Activated CD4-positive, alpha-beta memory T cell treated with anti-CD3 and anti-CD28 coated beads for 36 hours (primary cell): ENCODE measurements at regions not wholly inside any gene's neighbourhood (a gene's known extent, or its start where the extent isn't known, plus 50 kb on each side); places are given as distances from the start of the nearest gene placed in this dataset.

Experiments used
- CTCF ChIA-PET: fragments of 350-600 bp; sonication (Branson Sonifier 250); formaldehyde crosslinking; loops from one replicate; lab custom pipeline; 2021; ENCODE audit warnings: antibody characterized with exemption, inconsistent platforms; lab: Charles Lee
- POLR2A ChIA-PET: fragments of 350-600 bp; sonication (Branson Sonifier 250); formaldehyde crosslinking; loops from one replicate; lab custom pipeline; 2021; ENCODE audit warnings: antibody characterized with exemption; lab: Charles Lee
- DNase-seq: peaks from one replicate; pipeline ENCODE4 v3.0.0-alpha.2; 2020
- H3K27ac Mint-ChIP-seq: one replicate; pipeline ENCODE4 v1.8.0; 2021; ENCODE audit warnings: mixed read lengths
- H3K27me3 Mint-ChIP-seq: one replicate; pipeline ENCODE4 v1.8.0; 2021; ENCODE audit warnings: mixed read lengths
- H3K36me3 Mint-ChIP-seq: one replicate; pipeline ENCODE4 v1.8.0; 2021; ENCODE audit warnings: mixed read lengths
- H3K4me1 Mint-ChIP-seq: one replicate; pipeline ENCODE4 v1.8.0; 2021; ENCODE audit warnings: low read depth, mixed read lengths
- H3K4me3 Mint-ChIP-seq: one replicate; pipeline ENCODE4 v1.8.0; 2021; ENCODE audit warnings: mild to moderate bottlenecking, mixed read lengths
- H3K9me3 Mint-ChIP-seq: one replicate; pipeline ENCODE4 v1.8.0; 2021; ENCODE audit warnings: mixed read lengths
- intact Hi-C: fragments of 100-400 bp; cut with micrococcal nuclease; formaldehyde crosslinking; loops from one replicate; pipeline ENCODE4 v1.15.1; 2023

- no peaks in the 10 kb centered on the region for H3K4me1 Mint-ChIP-seq
- CTCF ChIA-PET, result no interaction called here
- no peak overlapping the region for H3K27ac Mint-ChIP-seq
- no peak for DNase-seq
- peaks cover 35% of the 10 kb centered on the region for H3K9me3 Mint-ChIP-seq
- no peak overlapping the region for H3K4me3 Mint-ChIP-seq
- intact Hi-C loops, result no loop called here
- H3K27me3 Mint-ChIP-seq, result no peaks in the 10 kb centered on the region
- H3K36me3 Mint-ChIP-seq, result peaks cover 4% of the 10 kb centered on the region
- POLR2A ChIA-PET, result no interaction called here
Observed at GRCh38 chr15:49706805-49707204, 86.0 kb downstream of the DTWD1 start.

GRCh38 chr15:49707598-49707997 is 86.8 kb downstream of the DTWD1 start:
- intact Hi-C loops, result no loop called here
- ChIA-PET CTCF (no interaction called here), POLR2A (no interaction called here)
- H3K36me3 Mint-ChIP-seq, result peaks cover 4% of the 10 kb centered on the region
- no peak for DNase-seq
- H3K9me3 Mint-ChIP-seq, result peaks cover 35% of the 10 kb centered on the region
- no peaks in the 10 kb centered on the region for H3K4me1 Mint-ChIP-seq
- no peak overlapping the region for H3K27ac Mint-ChIP-seq
- no peaks in the 10 kb centered on the region for H3K27me3 Mint-ChIP-seq
- no peak overlapping the region for H3K4me3 Mint-ChIP-seq

GRCh38 chr15:49709646-49710214 is 88.9 kb downstream of the DTWD1 start:
- CTCF ChIA-PET, result no interaction called here
- H3K27ac Mint-ChIP-seq, result no peak overlapping the region
- POLR2A ChIA-PET, result no interaction called here
- peaks cover 4% of the 10 kb centered on the region for H3K36me3 Mint-ChIP-seq
- H3K9me3 Mint-ChIP-seq, result peaks cover 35% of the 10 kb centered on the region
- H3K4me3 Mint-ChIP-seq, result no peak overlapping the region
- no peaks in the 10 kb centered on the region for H3K4me1 Mint-ChIP-seq
- DNase-seq, result no peak
- H3K27me3 Mint-ChIP-seq, result peaks cover 2% of the 10 kb centered on the region
- intact Hi-C loops, result no loop called here

- H3K27ac Mint-ChIP-seq, result no peak overlapping the region
- H3K27me3 Mint-ChIP-seq, result peaks cover 2% of the 10 kb centered on the region
- H3K36me3 Mint-ChIP-seq, result peaks cover 4% of the 10 kb centered on the region
- peaks cover 35% of the 10 kb centered on the region for H3K9me3 Mint-ChIP-seq
- POLR2A ChIA-PET, result no interaction called here
- DNase-seq, result no peak
- no peak overlapping the region for H3K4me3 Mint-ChIP-seq
- no peaks in the 10 kb centered on the region for H3K4me1 Mint-ChIP-seq
- intact Hi-C loops, result no loop called here
- CTCF ChIA-PET, result no interaction called here
Observed at GRCh38 chr15:49712162-49712561, 91.3 kb downstream of the DTWD1 start.

GRCh38 chr15:49712846-49713450 is 92.1 kb downstream of the DTWD1 start:
- no peak for DNase-seq
- H3K9me3 Mint-ChIP-seq, result peaks cover 31% of the 10 kb centered on the region
- no peaks in the 10 kb centered on the region for H3K4me1 Mint-ChIP-seq
- CTCF ChIA-PET, result no interaction called here
- peaks cover 4% of the 10 kb centered on the region for H3K36me3 Mint-ChIP-seq
- intact Hi-C loops, result no loop called here
- H3K27me3 Mint-ChIP-seq, result peaks cover 2% of the 10 kb centered on the region
- H3K27ac Mint-ChIP-seq, result no peak overlapping the region
- POLR2A ChIA-PET, result no interaction called here
- no peak overlapping the region for H3K4me3 Mint-ChIP-seq

GRCh38 chr15:49715211-49715610 is 94.4 kb downstream of the DTWD1 start:
- DNase-seq, result no peak
- CTCF ChIA-PET, result no interaction called here
- POLR2A ChIA-PET, result no interaction called here
- Mint-ChIP-seq H3K36me3 (no peaks in the 10 kb centered on the region), H3K27ac (no peak overlapping the region), H3K4me3 (no peak overlapping the region), H3K9me3 (peaks cover 9% of the 10 kb centered on the region), H3K4me1 (no peaks in the 10 kb centered on the region), H3K27me3 (peaks cover 4% of the 10 kb centered on the region)
- intact Hi-C loops, result no loop called here

- ChIA-PET POLR2A (no interaction called here), CTCF (no interaction called here)
- Mint-ChIP-seq H3K36me3 (no peaks in the 10 kb centered on the region), H3K4me3 (no peak overlapping the region), H3K4me1 (no peaks in the 10 kb centered on the region), H3K27me3 (peaks cover 4% of the 10 kb centered on the region), H3K27ac (no peak overlapping the region), H3K9me3 (peaks cover 8% of the 10 kb centered on the region)
- no peak for DNase-seq
- intact Hi-C loops, result no loop called here
Observed at GRCh38 chr15:49715701-49716100, 94.9 kb downstream of the DTWD1 start.

- H3K9me3 Mint-ChIP-seq, result no peaks in the 10 kb centered on the region
- peaks cover 6% of the 10 kb centered on the region for H3K27me3 Mint-ChIP-seq
- H3K36me3 Mint-ChIP-seq, result no peaks in the 10 kb centered on the region
- intact Hi-C loops, result no loop called here
- H3K4me1 Mint-ChIP-seq, result no peaks in the 10 kb centered on the region
- CTCF ChIA-PET, result no interaction called here
- DNase-seq, result no peak
- no peak overlapping the region for H3K27ac Mint-ChIP-seq
- no peak overlapping the region for H3K4me3 Mint-ChIP-seq
- POLR2A ChIA-PET, result interaction anchor here (0.6 kb wide), 1 partner anchor 577 kb away, joined by 5 read pairs; no protein-coding TSS in a partner anchor
Observed at GRCh38 chr15:49718234-49718633, 97.4 kb downstream of the DTWD1 start.

- intact Hi-C loops, result no loop called here
- Mint-ChIP-seq H3K27me3 (peaks cover 5% of the 10 kb centered on the region), H3K9me3 (no peaks in the 10 kb centered on the region), H3K4me1 (no peaks in the 10 kb centered on the region), H3K36me3 (no peaks in the 10 kb centered on the region), H3K27ac (no peak overlapping the region), H3K4me3 (no peak overlapping the region)
- ChIA-PET POLR2A (no interaction called here), CTCF (no interaction called here)
- DNase-seq, result no peak
Observed at GRCh38 chr15:49718846-49719245, 98.0 kb downstream of the DTWD1 start.

- intact Hi-C loops, result no loop called here
- H3K4me3 Mint-ChIP-seq, result no peak overlapping the region
- no peak for DNase-seq
- no peak overlapping the region for H3K27ac Mint-ChIP-seq
- peaks cover 4% of the 10 kb centered on the region for H3K27me3 Mint-ChIP-seq
- POLR2A ChIA-PET, result no interaction called here
- CTCF ChIA-PET, result no interaction called here
- H3K4me1 Mint-ChIP-seq, result no peaks in the 10 kb centered on the region
- peaks cover 3% of the 10 kb centered on the region for H3K9me3 Mint-ChIP-seq
- no peaks in the 10 kb centered on the region for H3K36me3 Mint-ChIP-seq
Observed at GRCh38 chr15:49720261-49720660, 99.4 kb downstream of the DTWD1 start.

GRCh38 chr15:49721091-49721490 is 100.2 kb downstream of the DTWD1 start:
- Mint-ChIP-seq H3K27me3 (peaks cover 4% of the 10 kb centered on the region), H3K9me3 (peaks cover 11% of the 10 kb centered on the region), H3K4me3 (no peak overlapping the region), H3K27ac (no peak overlapping the region), H3K4me1 (no peaks in the 10 kb centered on the region), H3K36me3 (no peaks in the 10 kb centered on the region)
- CTCF ChIA-PET, result no interaction called here
- intact Hi-C loops, result no loop called here
- POLR2A ChIA-PET, result no interaction called here
- DNase-seq, result no peak

GRCh38 chr15:49721621-49722020 is 100.8 kb downstream of the DTWD1 start:
- H3K27me3 Mint-ChIP-seq, result peaks cover 4% of the 10 kb centered on the region
- H3K27ac Mint-ChIP-seq, result no peak overlapping the region
- H3K9me3 Mint-ChIP-seq, result peaks cover 15% of the 10 kb centered on the region
- no peaks in the 10 kb centered on the region for H3K36me3 Mint-ChIP-seq
- H3K4me3 Mint-ChIP-seq, result no peak overlapping the region
- ChIA-PET CTCF (no interaction called here), POLR2A (no interaction called here)
- no peak for DNase-seq
- intact Hi-C loops, result no loop called here
- H3K4me1 Mint-ChIP-seq, result no peaks in the 10 kb centered on the region

- peaks cover 20% of the 10 kb centered on the region for H3K9me3 Mint-ChIP-seq
- no peak overlapping the region for H3K4me3 Mint-ChIP-seq
- intact Hi-C loops, result no loop called here
- no peak for DNase-seq
- no peak overlapping the region for H3K27ac Mint-ChIP-seq
- H3K4me1 Mint-ChIP-seq, result no peaks in the 10 kb centered on the region
- ChIA-PET POLR2A (no interaction called here), CTCF (no interaction called here)
- no peaks in the 10 kb centered on the region for H3K36me3 Mint-ChIP-seq
- H3K27me3 Mint-ChIP-seq, result peaks cover 4% of the 10 kb centered on the region
Observed at GRCh38 chr15:49723981-49724380, 103.1 kb downstream of the DTWD1 start.
